Parathyroid adenoma (tissue), 2 donors: ENCODE measurements at regions not wholly inside any gene's neighbourhood (a gene's known extent, or its start where the extent isn't known, plus 50 kb on each side); places are given as distances from the start of the nearest gene placed in this dataset.

ENCODE experiments used
- H2AFZ ChIP-seq: fragments of 300-600 bp; sonication (generic); one replicate; pipeline ENCODE4 v1.7.0; 2017; ENCODE audit warnings: antibody characterized with exemption, mild to moderate bottlenecking
- H3K27ac ChIP-seq: fragments of 300-600 bp; sonication (generic); one replicate; pipeline ENCODE4 v1.7.0; 2017
- H3K27me3 ChIP-seq: fragments of 300-600 bp; sonication (generic); one replicate; pipeline ENCODE4 v1.7.0; 2017; ENCODE audit warnings: low read length; ENCODE audit not compliant: control insufficient read depth, insufficient read depth
- H3K36me3 ChIP-seq: fragments of 300-600 bp; sonication (generic); one replicate; pipeline ENCODE4 v1.7.0; 2017; ENCODE audit warnings: low read length; ENCODE audit not compliant: control insufficient read depth, insufficient read depth
- H3K4me1 ChIP-seq: fragments of 300-600 bp; sonication (generic); one replicate; pipeline ENCODE4 v1.7.0; 2017; ENCODE audit warnings: control low read depth
- H3K4me2 ChIP-seq: fragments of 300-600 bp; sonication (generic); one replicate; pipeline ENCODE4 v1.7.0; 2017; ENCODE audit warnings: low read length
- H3K4me3 ChIP-seq: fragments of 300-600 bp; sonication (generic); one replicate; pipeline ENCODE4 v1.7.0; 2017; ENCODE audit warnings: low read depth, low read length
- H3K79me2 ChIP-seq: fragments of 300-600 bp; sonication (generic); one replicate; pipeline ENCODE4 v1.7.0; 2017; ENCODE audit warnings: control low read depth
- H3K9ac ChIP-seq: fragments of 300-600 bp; sonication (generic); one replicate; pipeline ENCODE4 v1.7.0; 2017; ENCODE audit warnings: mild to moderate bottlenecking
- H3K9me3 ChIP-seq: fragments of 300-600 bp; sonication (generic); one replicate; pipeline ENCODE4 v1.7.0; 2017; ENCODE audit warnings: low read length; ENCODE audit not compliant: control insufficient read depth
- CTCF ChIP-seq: fragments of 300-600 bp; sonication (generic); IDR thresholded peaks from one replicate; pipeline ENCODE4 v1.7.0; 2017; ENCODE audit warnings: antibody characterized with exemption, mild to moderate bottlenecking
- donor health status: primary hyperparathyroidism.

- Histone ChIP-seq H3K36me3 (no peaks in the 10 kb centered on the region), H3K27me3 (no peaks in the 10 kb centered on the region), H3K79me2 (no peaks in the 10 kb centered on the region), H3K4me1 (no peaks in the 10 kb centered on the region), H3K9ac (no peak overlapping the region), H3K4me3 (no peak overlapping the region), H3K4me2 (no peak overlapping the region), H3K27ac (no peak overlapping the region), H3K9me3 (no peaks in the 10 kb centered on the region), H2AFZ (no peak overlapping the region)
- TF ChIP-seq CTCF = no peak
Measured at GRCh38 chr2:236776206-236776605, 206.6 kb downstream of the ACKR3 start.

GRCh38 chr2:236776695-236777251 lies 207.1 kb downstream of the ACKR3 start:
- Histone ChIP-seq H3K4me2 (no peak overlapping the region), H3K27me3 (no peaks in the 10 kb centered on the region), H3K9ac (no peak overlapping the region), H3K4me1 (no peaks in the 10 kb centered on the region), H3K9me3 (no peaks in the 10 kb centered on the region), H3K4me3 (no peak overlapping the region), H3K36me3 (no peaks in the 10 kb centered on the region), H3K79me2 (no peaks in the 10 kb centered on the region), H3K27ac (no peak overlapping the region), H2AFZ (no peak overlapping the region)
- no peak for TF ChIP-seq CTCF

- Histone ChIP-seq H3K4me2 (no peak overlapping the region), H3K27me3 (no peaks in the 10 kb centered on the region), H3K4me3 (no peak overlapping the region), H3K36me3 (no peaks in the 10 kb centered on the region), H3K9ac (no peak overlapping the region), H3K27ac (no peak overlapping the region), H2AFZ (no peak overlapping the region), H3K9me3 (no peaks in the 10 kb centered on the region), H3K79me2 (no peaks in the 10 kb centered on the region), H3K4me1 (no peaks in the 10 kb centered on the region)
- no peak for TF ChIP-seq CTCF
Measured at GRCh38 chr2:236777408-236777807, 207.8 kb downstream of the ACKR3 start.

- Histone ChIP-seq H3K9me3 (no peaks in the 10 kb centered on the region), H3K79me2 (no peaks in the 10 kb centered on the region), H3K36me3 (no peaks in the 10 kb centered on the region), H3K4me2 (no peak overlapping the region), H2AFZ (no peak overlapping the region), H3K27ac (no peak overlapping the region), H3K27me3 (no peaks in the 10 kb centered on the region), H3K4me1 (no peaks in the 10 kb centered on the region), H3K9ac (no peak overlapping the region), H3K4me3 (no peak overlapping the region)
- no peak for TF ChIP-seq CTCF
Measured at GRCh38 chr2:236781933-236782816, 212.6 kb downstream of the ACKR3 start.
